Stimulated activated CD4-positive, alpha-beta T cell treated with anti-CD3 and anti-CD28 coated beads, TNF-alpha, amount 100 ng/mL, for 48 hours (primary cell): ENCODE measurements at regions not wholly inside any gene's neighbourhood (a gene's known extent, or its start where the extent isn't known, plus 50 kb on each side); places are given as distances from the start of the nearest gene placed in this dataset.

Experiments
- DNase-seq, 3 donors: peaks; one replicate each; pipeline ENCODE4 v3.0.0-alpha.2; 2020; ENCODE audit warnings: low read depth in 3 of 3

- no peak for DNase-seq
These were observed 99.2 kb upstream of the RTL1 start for GRCh38 chr14:101002738-101003137.

- no peak for DNase-seq
These were observed 100.7 kb upstream of the RTL1 start for GRCh38 chr14:101004176-101004575.

- no peak for DNase-seq
These were observed 101.4 kb upstream of the RTL1 start for GRCh38 chr14:101004954-101005353.

- no peak for DNase-seq
These were observed 101.9 kb upstream of the RTL1 start for GRCh38 chr14:101005447-101005846.

- DNase-seq, result no peak
These were observed 102.5 kb upstream of the RTL1 start for GRCh38 chr14:101006008-101006407.

- no peak for DNase-seq
These were observed 103.6 kb upstream of the RTL1 start for GRCh38 chr14:101007004-101007614.

GRCh38 chr14:101007765-101008164 is 104.2 kb upstream of the RTL1 start:
- DNase-seq, result no peak

- no peak for DNase-seq
These were observed 104.7 kb upstream of the RTL1 start for GRCh38 chr14:101008196-101008595.

GRCh38 chr14:101008631-101009336 is 105.3 kb upstream of the RTL1 start:
- no peak for DNase-seq

GRCh38 chr14:101009531-101009930 is 106.0 kb upstream of the RTL1 start:
- no peak for DNase-seq

GRCh38 chr14:101010293-101010692 is 106.8 kb upstream of the RTL1 start:
- DNase-seq, result no peak

GRCh38 chr14:101010835-101011234 is 107.3 kb upstream of the RTL1 start:
- DNase-seq, result no peak

- DNase-seq, result no peak
These were observed 113.7 kb upstream of the RTL1 start for GRCh38 chr14:101017209-101017608.

GRCh38 chr14:101017806-101018560 is 114.5 kb upstream of the RTL1 start:
- no peak for DNase-seq

- no peak for DNase-seq
These were observed 115.2 kb upstream of the RTL1 start for GRCh38 chr14:101018561-101019290.

GRCh38 chr14:101019541-101019940 is 116.0 kb upstream of the RTL1 start:
- no peak for DNase-seq

- DNase-seq, result no peak
These were observed 116.6 kb upstream of the RTL1 start for GRCh38 chr14:101019990-101020710.

- DNase-seq, result no peak
These were observed 117.4 kb upstream of the RTL1 start for GRCh38 chr14:101020834-101021370.

GRCh38 chr14:101022121-101022520 is 118.6 kb upstream of the RTL1 start:
- DNase-seq, result no peak

GRCh38 chr14:101022916-101023435 is 119.5 kb upstream of the RTL1 start:
- DNase-seq, result no peak

- no peak for DNase-seq
These were observed 121.2 kb upstream of the RTL1 start for GRCh38 chr14:101024686-101025085.
